Fibroblast of lung (primary cell): ENCODE measurements at regions not wholly inside any gene's neighbourhood (a gene's known extent, or its start where the extent isn't known, plus 50 kb on each side); places are given as distances from the start of the nearest gene placed in this dataset.

ENCODE experiments used
- CTCF ChIP-seq, 2 donors: IDR thresholded peaks in 1 of 2; conservative IDR thresholded peaks in 1 of 2; 1 replicate in 1 of 2; 2 replicates in 1 of 2; pipeline ENCODE4 v1.5.1; 2011 to 2012; ENCODE audit warnings: low read length in 2 of 2, control low read depth in 1 of 2, inconsistent platforms in 1 of 2, low read depth in 1 of 2, mild to moderate bottlenecking in 1 of 2
- EZH2 ChIP-seq: IDR thresholded peaks from 2 replicates; pipeline ENCODE4 v1.5.1; 2012; ENCODE audit warnings: low read length, control low read depth, mild to moderate bottlenecking; ENCODE audit errors: missing control alignments

- TF ChIP-seq CTCF (conservative IDR thresholded peaks at IDR 0.05 in 1 of 2, IDR thresholded peaks at IDR 0.05 in 1 of 2; ENCODE audit: low read depth in 1 of 2, low read length in 2 of 2) (no peak), EZH2 (no peak)
These were observed 249.0 kb downstream of the TMEM167A start for GRCh38 chr5:82828211-82828610.
